Anterior cingulate cortex (tissue), 58 donors: ENCODE measurements at regions not wholly inside any gene's neighbourhood (a gene's known extent, or its start where the extent isn't known, plus 50 kb on each side); places are given as distances from the start of the nearest gene placed in this dataset.

ENCODE experiments used
- DNase-seq, 58 donors: peaks; one replicate each; lab custom pipeline; 2025; lab: John Stamatoyannopoulos, UW

- DNase-seq: no peak
These were observed 178.7 kb upstream of the SOX5 start for GRCh38 chr12:24127919-24128721.

- DNase-seq: no peak
These were observed 175.8 kb upstream of the SOX5 start for GRCh38 chr12:24125280-24125679.

- DNase-seq: no peak
These were observed 172.4 kb upstream of the SOX5 start for GRCh38 chr12:24121911-24122310.

- no peak for DNase-seq
These were observed 169.2 kb upstream of the SOX5 start for GRCh38 chr12:24118668-24119067.

GRCh38 chr12:24116548-24116947 is 167.1 kb upstream of the SOX5 start:
- DNase-seq: no peak

GRCh38 chr12:24113701-24114100 is 164.2 kb upstream of the SOX5 start:
- DNase-seq: no peak

- DNase-seq: no peak
These were observed 162.1 kb upstream of the SOX5 start for GRCh38 chr12:24111616-24112015.

GRCh38 chr12:24111086-24111485 is 161.6 kb upstream of the SOX5 start:
- DNase-seq: no peak

- DNase-seq: no peak
These were observed 160.0 kb upstream of the SOX5 start for GRCh38 chr12:24109381-24110039.

GRCh38 chr12:24102676-24103075 is 153.2 kb upstream of the SOX5 start:
- DNase-seq: no peak

GRCh38 chr12:24099576-24099975 is 150.1 kb upstream of the SOX5 start:
- DNase-seq: no peak

- no peak for DNase-seq
These were observed 145.8 kb upstream of the SOX5 start for GRCh38 chr12:24095245-24095644.

- no peak for DNase-seq
These were observed 140.0 kb upstream of the SOX5 start for GRCh38 chr12:24089510-24089890.

- DNase-seq: no peak
These were observed 139.5 kb upstream of the SOX5 start for GRCh38 chr12:24088751-24089509.

GRCh38 chr12:24087294-24087693 is 137.8 kb upstream of the SOX5 start:
- no peak for DNase-seq

- DNase-seq: no peak
These were observed 135.3 kb upstream of the SOX5 start for GRCh38 chr12:24084800-24085199.

- DNase-seq: no peak
These were observed 134.4 kb upstream of the SOX5 start for GRCh38 chr12:24083838-24084237.

GRCh38 chr12:24081606-24082005 is 132.1 kb upstream of the SOX5 start:
- no peak for DNase-seq

GRCh38 chr12:24081092-24081529 is 131.6 kb upstream of the SOX5 start:
- no peak for DNase-seq

GRCh38 chr12:24080465-24080864 is 131.0 kb upstream of the SOX5 start:
- DNase-seq: no peak

- DNase-seq: no peak
These were observed 129.6 kb upstream of the SOX5 start for GRCh38 chr12:24079083-24079482.
